Testis (tissue), 2 donors: ENCODE measurements at regions not wholly inside any gene's neighbourhood (a gene's known extent, or its start where the extent isn't known, plus 50 kb on each side); places are given as distances from the start of the nearest gene placed in this dataset.

Experiments
- DNase-seq: peaks from one replicate; pipeline ENCODE4 v3.0.0-alpha.2; 2019
- H3K27ac ChIP-seq, 2 donors: fragments of 200-600 bp; sonication (generic); one replicate each; pipeline ENCODE4 v1.5.1; 2019
- H3K27me3 ChIP-seq: fragments of 200-600 bp; sonication (generic); one replicate; pipeline ENCODE4 v1.5.1; 2019
- H3K36me3 ChIP-seq: fragments of 200-600 bp; sonication (generic); one replicate; pipeline ENCODE4 v1.5.1; 2017; ENCODE audit warnings: low read depth; ENCODE audit errors: missing control alignments
- H3K4me1 ChIP-seq: fragments of 200-600 bp; sonication (generic); one replicate; pipeline ENCODE4 v1.5.1; 2019
- H3K4me3 ChIP-seq, 2 donors: fragments of 200-600 bp; sonication (generic); one replicate each; pipeline ENCODE4 v1.5.1; 2017 to 2019
- H3K9me3 ChIP-seq: fragments of 200-600 bp; sonication (generic); one replicate; pipeline ENCODE4 v1.5.1; 2017
- CTCF ChIP-seq, 3 experiments: fragments of 450-650 bp in 2 of 3; fragments of 200-600 bp in 1 of 3; sonication (generic) in 1 of 3; IDR thresholded peaks; one replicate each; pipeline ENCODE4 v1.5.1; 2016 to 2019; ENCODE audit warnings: antibody characterized with exemption in 3 of 3, mild to moderate bottlenecking in 2 of 3, moderate library complexity in 1 of 3
- POLR2A ChIP-seq: fragments of 450-650 bp; IDR thresholded peaks from one replicate; pipeline ENCODE4 v1.6.1; 2017; ENCODE audit warnings: antibody characterized with exemption, mild to moderate bottlenecking, moderate library complexity
- WGBS, 2 donors: methylation state at CpG; one replicate each; pipeline ENCODE4 v1.1.5; 2018; 5-methylcytosine and 5-hydroxymethylcytosine counted together
- intact Hi-C: fragments of 100-400 bp; cut with DNase I; formaldehyde crosslinking; loops from one replicate; pipeline ENCODE4 v1.15.1; 2023; ENCODE audit warnings: low total_unique reads

GRCh38 chr2:62306751-62307468, 111.0 kb downstream of the B3GNT2 start:
- Histone ChIP-seq H3K27ac (no peak overlapping the region), H3K27me3 (no peaks in the 10 kb centered on the region), H3K9me3 (no peaks in the 10 kb centered on the region), H3K4me1 (peaks cover 3% of the 10 kb centered on the region), H3K4me3 (no peak overlapping the region), H3K36me3 (no peaks in the 10 kb centered on the region)
- no peak for DNase-seq
- intact Hi-C loops, result no loop called here
- WGBS, 2 donors, result 76% methylated on average over 6 to 7 of the region's 7 CpGs
- TF ChIP-seq POLR2A (no peak), CTCF (IDR thresholded peaks at IDR 0.05) (no peak)

GRCh38 chr2:62305421-62306176, 109.7 kb downstream of the B3GNT2 start:
- intact Hi-C loops, result no loop called here
- Histone ChIP-seq H3K27ac (no peak overlapping the region), H3K4me3 (no peak overlapping the region), H3K9me3 (no peaks in the 10 kb centered on the region), H3K27me3 (no peaks in the 10 kb centered on the region), H3K36me3 (no peaks in the 10 kb centered on the region), H3K4me1 (peaks cover 3% of the 10 kb centered on the region)
- no peak for DNase-seq
- TF ChIP-seq POLR2A (no peak), CTCF (IDR thresholded peaks at IDR 0.05) (no peak)
- 85 to 86% methylated on average over 10 to 12 of the region's 12 CpGs for WGBS, 2 donors

GRCh38 chr2:62304429-62305417, 108.8 kb downstream of the B3GNT2 start:
- WGBS, 2 donors, result 55 to 63% methylated on average over 12 to 13 of the region's 13 CpGs
- Histone ChIP-seq H3K36me3 (no peaks in the 10 kb centered on the region), H3K4me1 (peaks cover under 1% of the 10 kb centered on the region), H3K4me3 (no peak overlapping the region), H3K9me3 (no peaks in the 10 kb centered on the region), H3K27me3 (no peaks in the 10 kb centered on the region), H3K27ac (no peak overlapping the region)
- peak; percentile 37 for DNase-seq
- TF ChIP-seq POLR2A (no peak), CTCF (IDR thresholded peaks at IDR 0.05) (no peak)
- intact Hi-C loops, result no loop called here

GRCh38 chr2:62303788-62304187, 107.9 kb downstream of the B3GNT2 start:
- no peaks in the 10 kb centered on the region for H3K9me3 ChIP-seq
- TF ChIP-seq POLR2A, result no peak
- TF ChIP-seq CTCF (IDR thresholded peaks at IDR 0.05), result no peak
- intact Hi-C loops, result no loop called here
- H3K36me3 ChIP-seq, result no peaks in the 10 kb centered on the region
- WGBS, 2 donors, result 92 to 96% methylated on average over 3 of the region's 3 CpGs
- DNase-seq, result no peak
- H3K4me1 ChIP-seq, result no peaks in the 10 kb centered on the region
- H3K4me3 ChIP-seq, result no peak overlapping the region
- H3K27me3 ChIP-seq, result no peaks in the 10 kb centered on the region
- no peak overlapping the region for H3K27ac ChIP-seq
